SK-N-SH treated with all-trans-retinoic acid at 6 μM for 48 hours (cell line): ENCODE measurements at regions not wholly inside any gene's neighbourhood (a gene's known extent, or its start where the extent isn't known, plus 50 kb on each side); places are given as distances from the start of the nearest gene placed in this dataset.

Experiments used
- ISL1 ChIP-seq: fragments of 250-450 bp; sonication (Bioruptor Pico); IDR thresholded peaks from 2 replicates; pipeline ENCODE4 v2.1.2; 2022; ENCODE audit warnings: mild to moderate bottlenecking, moderate library complexity
- RARB ChIP-seq: fragments of 250-450 bp; sonication (Bioruptor Pico); IDR thresholded peaks from 2 replicates; pipeline ENCODE4 v1.8.0; 2021; ENCODE audit warnings: mild to moderate bottlenecking, moderate library complexity
- SNAI2 ChIP-seq: fragments of 250-450 bp; sonication (Bioruptor Pico); IDR thresholded peaks from 2 replicates; pipeline ENCODE4 v1.5.0; 2020; ENCODE audit warnings: mild to moderate bottlenecking, moderate library complexity
- TSHZ2 ChIP-seq: fragments of 250-450 bp; sonication (Bioruptor Pico); IDR thresholded peaks from 2 replicates; pipeline ENCODE4 v1.5.0; 2020; ENCODE audit warnings: mild to moderate bottlenecking, moderate library complexity
- ZFP30 ChIP-seq: fragments of 450-650 bp; formaldehyde crosslinking; IDR thresholded peaks from 2 replicates; pipeline ENCODE4 v1.5.0; 2022; ENCODE audit warnings: mild to moderate bottlenecking, moderate library complexity
- TF ChIP-seq, protein P1 (sequence below): fragments of 250-450 bp; sonication (Bioruptor Pico); IDR thresholded peaks from 2 replicates; pipeline ENCODE4 v1.5.1; 2020; ENCODE audit warnings: low read depth, mild to moderate bottlenecking, moderate library complexity

GRCh38 chr11:114909866-114910265 is 231.5 kb downstream of the NXPE2 start:
- no peak for TF ChIP-seq ZFP30 (CRISPR knock-in tag)
- TF ChIP-seq RARB (CRISPR knock-in tag) = no peak
- TF ChIP-seq, protein P1, sequence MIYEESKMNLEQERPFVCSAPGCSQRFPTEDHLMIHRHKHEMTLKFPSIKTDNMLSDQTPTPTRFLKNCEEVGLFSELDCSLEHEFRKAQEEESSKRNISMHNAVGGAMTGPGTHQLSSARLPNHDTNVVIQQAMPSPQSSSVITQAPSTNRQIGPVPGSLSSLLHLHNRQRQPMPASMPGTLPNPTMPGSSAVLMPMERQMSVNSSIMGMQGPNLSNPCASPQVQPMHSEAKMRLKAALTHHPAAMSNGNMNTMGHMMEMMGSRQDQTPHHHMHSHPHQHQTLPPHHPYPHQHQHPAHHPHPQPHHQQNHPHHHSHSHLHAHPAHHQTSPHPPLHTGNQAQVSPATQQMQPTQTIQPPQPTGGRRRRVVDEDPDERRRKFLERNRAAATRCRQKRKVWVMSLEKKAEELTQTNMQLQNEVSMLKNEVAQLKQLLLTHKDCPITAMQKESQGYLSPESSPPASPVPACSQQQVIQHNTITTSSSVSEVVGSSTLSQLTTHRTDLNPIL (CRISPR knock-in tag) = no peak
- no peak for TF ChIP-seq TSHZ2 (CRISPR knock-in tag)
- TF ChIP-seq ISL1 (CRISPR knock-in tag) = no peak
- no peak for TF ChIP-seq SNAI2
